ENCODE measurements at regions not wholly inside any gene's neighbourhood (a gene's known extent, or its start where the extent isn't known, plus 50 kb on each side); places are given as distances from the start of the nearest gene placed in this dataset.

GRCh38 chr12:80045594-80045993, 53.7 kb upstream of the OTOGL start:
- Histone ChIP-seq H3K9me3 (no peaks in the 10 kb centered on the region), H3K4me1 (peaks cover 0 to 14% of the 10 kb centered on the region in 2 donors), H3K36me3 (no peaks in the 10 kb centered on the region), H3K4me3 (no peak overlapping the region), H3K27me3 (no peaks in the 10 kb centered on the region), H3K27ac (peak overlapping the region in 1 of 2 donors; percentile 80)
- no peak for TF ChIP-seq CTCF (IDR thresholded peaks at IDR 0.05)
- intact Hi-C loops (cut with DNase I): loop anchor here (2.0 to 10.0 kb wide), 2 partner anchors 159 to 621 kb away; no protein-coding TSS in a partner anchor
- no peak for DNase-seq (ENCODE audit: low spot score in 2 of 2)

- Histone ChIP-seq H3K36me3 (no peaks in the 10 kb centered on the region), H3K27ac (peak overlapping the region; percentile 79 to 80), H3K27me3 (no peaks in the 10 kb centered on the region), H3K9me3 (no peaks in the 10 kb centered on the region), H3K4me3 (no peak overlapping the region), H3K4me1 (peaks cover 0 to 14% of the 10 kb centered on the region in 2 donors)
- DNase-seq (ENCODE audit: low spot score in 2 of 2): no peak
- intact Hi-C loops (cut with DNase I): loop anchor here (2.0 to 10.0 kb wide), 2 partner anchors 158 to 620 kb away; no protein-coding TSS in a partner anchor
- TF ChIP-seq CTCF (IDR thresholded peaks at IDR 0.05): no peak
These were observed 54.7 kb upstream of the OTOGL start for GRCh38 chr12:80044694-80045046.

- Histone ChIP-seq H3K4me3 (no peak overlapping the region), H3K9me3 (no peaks in the 10 kb centered on the region), H3K36me3 (no peaks in the 10 kb centered on the region), H3K27me3 (no peaks in the 10 kb centered on the region), H3K4me1 (peaks cover 0 to 14% of the 10 kb centered on the region in 2 donors), H3K27ac (peak overlapping the region; percentile 51 to 80)
- TF ChIP-seq CTCF (IDR thresholded peaks at IDR 0.05): no peak
- DNase-seq (ENCODE audit: low spot score in 2 of 2): no peak
- intact Hi-C loops (cut with DNase I): loop anchor here (2.0 to 10.0 kb wide), 2 partner anchors 145 to 617 kb away; no protein-coding TSS in a partner anchor
These were observed 57.6 kb upstream of the OTOGL start for GRCh38 chr12:80041692-80042091.

GRCh38 chr12:80041071-80041470, 58.3 kb upstream of the OTOGL start:
- H3K4me1 ChIP-seq: peaks cover 0 to 14% of the 10 kb centered on the region in 2 donors
- no peak for DNase-seq (ENCODE audit: low spot score in 2 of 2)
- no peak for TF ChIP-seq CTCF (IDR thresholded peaks at IDR 0.05)
- no peaks in the 10 kb centered on the region for H3K36me3 ChIP-seq
- intact Hi-C loops (cut with DNase I): loop anchor here (10.0 kb wide), 1 partner anchor 616 kb away; no protein-coding TSS in a partner anchor
- H3K9me3 ChIP-seq: no peaks in the 10 kb centered on the region
- H3K4me3 ChIP-seq: no peak overlapping the region
- peak overlapping the region; percentile 51 to 80 for H3K27ac ChIP-seq
- H3K27me3 ChIP-seq: no peaks in the 10 kb centered on the region

GRCh38 chr12:80040075-80040738, 59.1 kb upstream of the OTOGL start:
- DNase-seq (ENCODE audit: low spot score in 2 of 2): no peak
- peaks cover 0 to 11% of the 10 kb centered on the region in 2 donors for H3K4me1 ChIP-seq
- H3K36me3 ChIP-seq: no peaks in the 10 kb centered on the region
- no peaks in the 10 kb centered on the region for H3K9me3 ChIP-seq
- no peak overlapping the region for H3K4me3 ChIP-seq
- no peaks in the 10 kb centered on the region for H3K27me3 ChIP-seq
- no peak for TF ChIP-seq CTCF (IDR thresholded peaks at IDR 0.05)
- intact Hi-C loops (cut with DNase I): loop anchor here (10.0 kb wide), 1 partner anchor 615 kb away; no protein-coding TSS in a partner anchor
- peak overlapping the region; percentile 51 to 80 for H3K27ac ChIP-seq

Data from ascending aorta (tissue), 2 donors.